ENCODE measurements at regions not wholly inside any gene's neighbourhood (a gene's known extent, or its start where the extent isn't known, plus 50 kb on each side); places are given as distances from the start of the nearest gene placed in this dataset.

GRCh38 chr3:159038405-159038804, 236.6 kb downstream of the MFSD1 start:
- H3K27me3 ChIP-seq (ENCODE audit: insufficient read depth, low read length): no peaks in the 10 kb centered on the region
- no peaks in the 10 kb centered on the region for H3K4me1 ChIP-seq (ENCODE audit: control insufficient read depth in 1 of 2, insufficient read depth in 2 of 2, low read length in 2 of 2)
- no peaks in the 10 kb centered on the region for H3K79me2 ChIP-seq (ENCODE audit: insufficient read depth, low read length)
- H3K27ac ChIP-seq (ENCODE audit: low read depth, low read length): no peak overlapping the region
- no peaks in the 10 kb centered on the region for H3K36me3 ChIP-seq (ENCODE audit: control insufficient read depth in 1 of 2, insufficient read depth in 2 of 2, low read length in 2 of 2)
- ChIA-PET CTCF (no interaction called here), POLR2A (no interaction called here), RAD21 (ENCODE audit: low non-redundant PET in 1 of 2, low total read pairs in 2 of 2, uncharacterized antibody in 2 of 2, unreplicated experiment in 2 of 2) (no interaction called here)
- intact Hi-C loops (cut with micrococcal nuclease): no loop called here
- TF ChIP-seq EZH2phosphoT487 (IDR thresholded peaks at IDR 0.05; ENCODE audit: borderline replicate concordance): no peak
- no peak for TF ChIP-seq ZFX (IDR thresholded peaks at IDR 0.05)
- no peak for TF ChIP-seq TCF7L2 (IDR thresholded peaks at IDR 0.05; ENCODE audit: borderline replicate concordance, extremely low read depth, insufficient read depth, insufficient read length)
- TF ChIP-seq MAX (IDR thresholded peaks at IDR 0.05): no peak
- TF ChIP-seq CEBPB (IDR thresholded peaks at IDR 0.05; ENCODE audit: low read depth): no peak
- TF ChIP-seq SRF (IDR thresholded peaks at IDR 0.05; ENCODE audit: low read depth): no peak
- TF ChIP-seq EGR1 (IDR thresholded peaks at IDR 0.05; ENCODE audit: low read depth): no peak
- no peak overlapping the region for H3K9ac ChIP-seq (ENCODE audit: low read length)
- no peak overlapping the region for H3K4me3 ChIP-seq (replicated peaks in 1 of 2; ENCODE audit: low read depth in 1 of 2, low read length in 2 of 2)
- DNase-seq (ENCODE audit: low read depth, low spot score): no peak
- no peak for ATAC-seq
- no peaks in the 10 kb centered on the region for H4K20me1 ChIP-seq (ENCODE audit: insufficient read depth)
- H2AFZ ChIP-seq (ENCODE audit: low read depth, low read length, poor library complexity, severe bottlenecking): no peak overlapping the region
- no peak overlapping the region for H3K4me2 ChIP-seq (ENCODE audit: low read length)
- H3K9me2 ChIP-seq (ENCODE audit: insufficient read depth): no peaks in the 10 kb centered on the region
- no TSS peak for BruUV-seq (replicated peaks)
- no peaks in the 10 kb centered on the region for H3K9me3 ChIP-seq (ENCODE audit: control insufficient read depth in 1 of 2, insufficient read depth in 1 of 2, low read depth in 1 of 2, low read length in 2 of 2)

- Histone ChIP-seq H3K27me3 (ENCODE audit: insufficient read depth, low read length) (no peaks in the 10 kb centered on the region), H3K4me2 (ENCODE audit: low read length) (no peak overlapping the region), H3K27ac (ENCODE audit: low read depth, low read length) (no peak overlapping the region), H3K4me1 (ENCODE audit: control insufficient read depth in 1 of 2, insufficient read depth in 2 of 2, low read length in 2 of 2) (no peaks in the 10 kb centered on the region), H3K9me2 (ENCODE audit: insufficient read depth) (no peaks in the 10 kb centered on the region), H3K9me3 (ENCODE audit: control insufficient read depth in 1 of 2, insufficient read depth in 1 of 2, low read depth in 1 of 2, low read length in 2 of 2) (no peaks in the 10 kb centered on the region), H3K79me2 (ENCODE audit: insufficient read depth, low read length) (no peaks in the 10 kb centered on the region), H4K20me1 (ENCODE audit: insufficient read depth) (no peaks in the 10 kb centered on the region), H3K36me3 (ENCODE audit: control insufficient read depth in 1 of 2, insufficient read depth in 2 of 2, low read length in 2 of 2) (no peaks in the 10 kb centered on the region), H3K9ac (ENCODE audit: low read length) (no peak overlapping the region), H2AFZ (ENCODE audit: low read depth, low read length, poor library complexity, severe bottlenecking) (no peak overlapping the region), H3K4me3 (replicated peaks in 1 of 2; ENCODE audit: low read depth in 1 of 2, low read length in 2 of 2) (no peak overlapping the region)
- intact Hi-C loops (cut with micrococcal nuclease): no loop called here
- ATAC-seq (no peak), DNase-seq (ENCODE audit: low read depth, low spot score) (no peak)
- ChIA-PET POLR2A (no interaction called here), RAD21 (ENCODE audit: low non-redundant PET in 1 of 2, low total read pairs in 2 of 2, uncharacterized antibody in 2 of 2, unreplicated experiment in 2 of 2) (no interaction called here), CTCF (no interaction called here)
- TF ChIP-seq JUND (IDR thresholded peaks at IDR 0.05): no peak
- no peak for TF ChIP-seq CTCF (IDR thresholded peaks at IDR 0.05 in 2 of 3, conservative IDR thresholded peaks at IDR 0.05 in 1 of 3; ENCODE audit: borderline replicate concordance in 1 of 3, insufficient read depth in 1 of 3, low read depth in 2 of 3, low read length in 2 of 3)
- no peak for TF ChIP-seq ZFX (IDR thresholded peaks at IDR 0.05)
- no peak for TF ChIP-seq RAD21 (IDR thresholded peaks at IDR 0.05; ENCODE audit: low read depth)
- TF ChIP-seq MAX (IDR thresholded peaks at IDR 0.05): no peak
- BruUV-seq (replicated peaks): no TSS peak
Measured at GRCh38 chr3:159039286-159039685, 237.4 kb downstream of the MFSD1 start.

Measured in HCT116 (cell line).